Activated CD8-positive, alpha-beta T cell treated with anti-CD3 and anti-CD28 coated beads for 36 hours (primary cell): ENCODE measurements at regions not wholly inside any gene's neighbourhood (a gene's known extent, or its start where the extent isn't known, plus 50 kb on each side); places are given as distances from the start of the nearest gene placed in this dataset.
"Not testable (repeated sequence)": the region's sequence is repeated elsewhere in the genome, so short reads cannot be mapped to it uniquely, and the experiment has no call there.

Experiments used
- ATAC-seq: fragments of 200-7000 bp; cut with Tn5 transposase; one replicate; pipeline ENCODE4 v1.10.0; 2021; ENCODE audit warnings: mild to moderate bottlenecking, moderate library complexity
- CTCF ChIA-PET: fragments of 350-600 bp; sonication (Branson Sonifier 250); formaldehyde crosslinking; loops from one replicate; lab custom pipeline; 2021; ENCODE audit warnings: antibody characterized with exemption; lab: Charles Lee
- POLR2A ChIA-PET: fragments of 350-600 bp; sonication (Branson Sonifier 250); formaldehyde crosslinking; loops from one replicate; lab custom pipeline; 2021; ENCODE audit warnings: antibody characterized with exemption; lab: Charles Lee
- DNase-seq: peaks from one replicate; pipeline ENCODE4 v3.0.0-alpha.2; 2020
- H3K27ac Mint-ChIP-seq: one replicate; pipeline ENCODE4 v1.8.0; 2021; ENCODE audit warnings: mild to moderate bottlenecking, mixed read lengths
- H3K27me3 Mint-ChIP-seq: one replicate; pipeline ENCODE4 v1.8.0; 2021; ENCODE audit warnings: mixed read lengths
- H3K36me3 Mint-ChIP-seq: one replicate; pipeline ENCODE4 v1.8.0; 2021; ENCODE audit warnings: low read depth, mixed read lengths
- H3K4me1 Mint-ChIP-seq: one replicate; pipeline ENCODE4 v1.8.0; 2021; ENCODE audit warnings: low read depth, mixed read lengths
- H3K4me3 Mint-ChIP-seq: one replicate; pipeline ENCODE4 v1.8.0; 2021; ENCODE audit warnings: mild to moderate bottlenecking, moderate library complexity, mixed read lengths
- H3K9me3 Mint-ChIP-seq: one replicate; pipeline ENCODE4 v1.8.0; 2021; ENCODE audit warnings: mixed read lengths
- intact Hi-C: fragments of 100-400 bp; cut with micrococcal nuclease; formaldehyde crosslinking; loops from one replicate; pipeline ENCODE4 v1.10.0; 2022
- TF ChIP-seq, protein P1 (sequence below): fragments of 200-600 bp; IDR thresholded peaks from one replicate; pipeline ENCODE4 v1.8.0; 2022; ENCODE audit warnings: antibody characterized with exemption, mild to moderate bottlenecking

DNA sequence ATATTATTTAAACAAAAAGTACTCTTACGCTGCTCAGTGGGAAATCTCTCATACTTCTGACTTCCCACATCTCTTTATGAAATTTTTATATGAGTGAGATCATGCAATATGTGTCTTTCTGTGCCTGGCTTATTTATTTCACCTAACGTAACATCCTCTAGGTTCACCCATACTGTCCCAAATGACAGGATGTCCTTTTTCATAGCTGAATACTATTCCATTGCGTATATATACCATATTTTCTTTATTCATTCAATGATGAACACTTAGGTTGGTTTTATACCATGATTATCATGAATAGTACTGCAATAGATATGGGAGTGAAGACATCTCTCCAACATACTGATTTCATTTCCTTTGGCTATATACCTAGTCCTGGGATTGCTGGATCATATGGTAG lies 57.8 kb upstream of the TPP2 start:
- Mint-ChIP-seq H3K4me3 (no peak overlapping the region), H3K9me3 (peaks cover 4% of the 10 kb centered on the region), H3K27ac (no peak overlapping the region), H3K27me3 (peaks cover 7% of the 10 kb centered on the region), H3K36me3 (no peaks in the 10 kb centered on the region), H3K4me1 (no peaks in the 10 kb centered on the region)
- intact Hi-C loops, result no loop called here
- POLR2A ChIA-PET, result no interaction called here
- CTCF ChIA-PET, result interaction anchor here (1.8 kb wide), 1 partner anchor 17 kb away, joined by 9 read pairs; no protein-coding TSS in a partner anchor
- no peak for DNase-seq
- TF ChIP-seq, protein P1, sequence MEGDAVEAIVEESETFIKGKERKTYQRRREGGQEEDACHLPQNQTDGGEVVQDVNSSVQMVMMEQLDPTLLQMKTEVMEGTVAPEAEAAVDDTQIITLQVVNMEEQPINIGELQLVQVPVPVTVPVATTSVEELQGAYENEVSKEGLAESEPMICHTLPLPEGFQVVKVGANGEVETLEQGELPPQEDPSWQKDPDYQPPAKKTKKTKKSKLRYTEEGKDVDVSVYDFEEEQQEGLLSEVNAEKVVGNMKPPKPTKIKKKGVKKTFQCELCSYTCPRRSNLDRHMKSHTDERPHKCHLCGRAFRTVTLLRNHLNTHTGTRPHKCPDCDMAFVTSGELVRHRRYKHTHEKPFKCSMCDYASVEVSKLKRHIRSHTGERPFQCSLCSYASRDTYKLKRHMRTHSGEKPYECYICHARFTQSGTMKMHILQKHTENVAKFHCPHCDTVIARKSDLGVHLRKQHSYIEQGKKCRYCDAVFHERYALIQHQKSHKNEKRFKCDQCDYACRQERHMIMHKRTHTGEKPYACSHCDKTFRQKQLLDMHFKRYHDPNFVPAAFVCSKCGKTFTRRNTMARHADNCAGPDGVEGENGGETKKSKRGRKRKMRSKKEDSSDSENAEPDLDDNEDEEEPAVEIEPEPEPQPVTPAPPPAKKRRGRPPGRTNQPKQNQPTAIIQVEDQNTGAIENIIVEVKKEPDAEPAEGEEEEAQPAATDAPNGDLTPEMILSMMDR, result no peak
- ATAC-seq, result no peak

DNA sequence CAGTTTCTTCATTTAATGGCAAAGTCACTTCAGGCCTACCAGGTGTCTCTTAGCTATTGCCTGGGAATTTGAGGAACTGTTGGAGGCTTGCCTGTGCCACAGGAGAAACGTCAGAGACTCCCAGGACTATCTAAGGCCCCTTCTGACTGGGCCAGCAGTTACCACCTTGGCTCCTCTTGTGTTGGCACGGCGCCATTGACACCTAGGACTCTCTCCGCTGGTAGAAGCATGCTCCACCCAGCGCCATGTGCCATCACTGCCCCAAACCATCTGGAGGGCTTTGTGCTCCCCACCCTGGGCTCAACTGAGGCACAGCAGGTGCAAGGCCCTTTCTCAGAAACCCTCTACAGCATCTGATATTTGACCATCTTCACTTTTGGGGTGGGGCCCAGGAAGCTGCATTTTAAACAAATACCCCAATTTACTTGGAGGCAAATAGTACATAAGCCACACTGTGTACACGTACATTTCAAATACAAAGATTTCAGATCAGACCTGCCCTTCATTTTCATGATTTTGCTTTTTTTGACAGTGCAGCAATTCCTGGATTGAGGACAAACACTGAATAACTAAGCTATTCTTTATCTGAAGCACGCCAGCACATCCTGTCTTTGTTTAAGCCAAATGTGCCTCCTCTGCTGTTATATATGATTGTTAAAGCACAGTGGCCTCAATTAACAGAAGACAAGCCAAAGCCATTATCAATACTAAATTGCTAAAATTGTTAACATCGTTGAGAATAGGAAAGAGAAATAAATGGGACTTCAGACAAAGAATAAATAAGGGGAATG lies 59.9 kb upstream of the TPP2 start:
- ChIA-PET CTCF (interaction anchor here (1.8 kb wide), 1 partner anchor 19 kb away, joined by 9 read pairs; no protein-coding TSS in a partner anchor), POLR2A (no interaction called here)
- Mint-ChIP-seq H3K36me3 (no peaks in the 10 kb centered on the region), H3K27me3 (peaks cover 7% of the 10 kb centered on the region), H3K4me3 (no peak overlapping the region), H3K9me3 (no peaks in the 10 kb centered on the region), H3K27ac (no peak overlapping the region), H3K4me1 (no peaks in the 10 kb centered on the region)
- TF ChIP-seq, protein P1, result no peak
- ATAC-seq, result no peak
- intact Hi-C loops, result no loop called here
- DNase-seq, result no peak

DNA sequence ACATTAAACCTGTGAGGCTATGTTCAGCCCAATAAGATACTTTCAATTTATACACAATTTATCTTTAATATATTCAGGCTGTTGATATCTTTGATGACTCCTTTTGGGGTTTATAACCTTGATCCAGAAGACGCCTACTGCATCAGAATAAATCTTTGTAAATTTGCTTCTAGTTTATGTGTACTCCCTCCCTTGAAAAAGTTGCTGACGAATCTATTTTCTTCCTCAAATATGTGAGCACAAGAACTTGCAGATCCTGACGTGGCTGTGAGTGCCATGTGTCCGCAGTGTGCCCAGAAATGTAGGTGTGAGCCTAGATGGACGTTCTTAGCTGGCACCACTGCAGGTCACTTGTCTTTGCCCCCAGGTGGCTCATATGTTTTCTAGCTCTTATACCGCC lies 60.6 kb upstream of the TPP2 start:
- Mint-ChIP-seq H3K9me3 (no peaks in the 10 kb centered on the region), H3K27ac (no peak overlapping the region), H3K36me3 (no peaks in the 10 kb centered on the region), H3K4me1 (no peaks in the 10 kb centered on the region), H3K4me3 (no peak overlapping the region), H3K27me3 (peaks cover 7% of the 10 kb centered on the region)
- TF ChIP-seq, protein P1, result no peak
- intact Hi-C loops, result no loop called here
- POLR2A ChIA-PET, result no interaction called here
- CTCF ChIA-PET, result no interaction called here
- no peak for DNase-seq
- no peak for ATAC-seq

DNA sequence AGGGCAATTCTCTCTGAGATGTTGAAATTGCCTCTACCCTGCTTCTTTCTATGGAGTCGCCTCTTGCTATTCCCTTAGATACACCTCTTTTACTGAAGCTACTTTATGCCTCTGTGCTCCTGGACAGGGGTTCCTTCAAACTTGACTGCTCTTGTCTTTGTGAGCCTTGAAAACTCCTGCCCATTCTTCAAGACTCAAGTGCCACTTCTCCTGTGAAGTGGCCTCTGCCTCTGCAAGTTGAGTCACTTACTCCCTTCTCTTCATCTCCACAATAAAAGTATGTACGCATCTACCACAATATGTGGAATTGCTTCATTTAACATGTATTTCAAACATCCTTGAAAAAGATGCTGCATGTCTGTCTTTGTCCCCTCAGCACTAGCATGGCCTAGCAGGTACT lies 66.0 kb upstream of the TPP2 start:
- Mint-ChIP-seq H3K27ac (no peak overlapping the region), H3K4me3 (no peak overlapping the region), H3K36me3 (no peaks in the 10 kb centered on the region), H3K27me3 (peaks cover 3% of the 10 kb centered on the region), H3K4me1 (no peaks in the 10 kb centered on the region), H3K9me3 (no peaks in the 10 kb centered on the region)
- CTCF ChIA-PET, result no interaction called here
- ATAC-seq (no peak), DNase-seq (no peak)
- intact Hi-C loops, result no loop called here
- POLR2A ChIA-PET, result no interaction called here
- TF ChIP-seq, protein P1, result no peak

DNA sequence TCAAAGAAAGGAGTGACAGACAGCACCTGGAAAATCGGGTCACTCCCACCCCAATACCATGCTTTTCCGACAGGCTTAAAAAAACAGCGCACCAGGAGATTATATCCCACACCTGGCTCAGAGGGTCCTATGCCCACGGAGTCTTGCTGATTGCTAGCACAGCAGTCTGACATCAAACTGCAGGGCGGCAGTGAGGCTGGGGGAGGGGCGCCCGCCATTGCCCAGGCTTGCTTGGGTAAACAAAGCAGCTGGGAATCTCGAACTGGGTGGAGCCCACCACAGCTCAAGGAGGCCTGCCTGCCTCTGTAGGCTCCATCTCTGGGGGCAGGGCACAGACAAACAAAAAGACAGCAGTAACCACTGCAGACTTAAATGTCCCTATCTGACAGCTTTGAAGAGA lies 74.5 kb upstream of the TPP2 start:
- H3K4me1 Mint-ChIP-seq, POLR2A ChIA-PET, intact Hi-C loops, H3K27ac Mint-ChIP-seq, H3K27me3 Mint-ChIP-seq, CTCF ChIA-PET, ATAC-seq, H3K36me3 Mint-ChIP-seq, H3K4me3 Mint-ChIP-seq, DNase-seq, H3K9me3 Mint-ChIP-seq: not testable (repeated sequence)
